ENCODE measurements at regions not wholly inside any gene's neighbourhood (a gene's known extent, or its start where the extent isn't known, plus 50 kb on each side); places are given as distances from the start of the nearest gene placed in this dataset.
"Not testable (repeated sequence)": the region's sequence is repeated elsewhere in the genome, so short reads cannot be mapped to it uniquely, and the experiment has no call there.

- no peak for DNase-seq
These were observed 532.2 kb upstream of the STEAP1 start for GRCh38 chr7:89621925-89622641.

GRCh38 chr7:89623018-89623672 is 531.1 kb upstream of the STEAP1 start:
- peak; percentile 19 for DNase-seq

DNA sequence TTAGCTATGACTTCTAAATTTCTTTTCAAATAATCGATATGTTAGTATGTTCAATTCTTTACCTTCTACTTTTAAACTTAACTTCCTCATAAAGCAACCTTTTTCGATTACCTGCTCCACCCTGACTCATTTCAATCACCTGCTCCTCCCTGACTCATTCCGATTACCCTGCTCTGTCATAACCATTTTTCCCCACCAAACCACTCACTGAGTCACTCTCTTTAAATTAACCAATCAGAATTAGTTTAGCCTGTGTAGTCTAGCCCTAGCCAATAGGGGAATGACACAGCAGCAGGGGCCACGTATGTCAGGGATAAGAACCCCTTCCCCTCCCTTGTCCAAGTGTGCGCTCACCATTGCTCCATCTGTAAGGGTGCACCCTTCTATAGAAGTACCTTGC is 530.1 kb upstream of the STEAP1 start:
- DNase-seq, result not testable (repeated sequence)

- no peak for DNase-seq
These were observed 505.8 kb upstream of the STEAP1 start for GRCh38 chr7:89648509-89648908.

- DNase-seq, result no peak
These were observed 498.3 kb upstream of the STEAP1 start for GRCh38 chr7:89655946-89656345.

DNA sequence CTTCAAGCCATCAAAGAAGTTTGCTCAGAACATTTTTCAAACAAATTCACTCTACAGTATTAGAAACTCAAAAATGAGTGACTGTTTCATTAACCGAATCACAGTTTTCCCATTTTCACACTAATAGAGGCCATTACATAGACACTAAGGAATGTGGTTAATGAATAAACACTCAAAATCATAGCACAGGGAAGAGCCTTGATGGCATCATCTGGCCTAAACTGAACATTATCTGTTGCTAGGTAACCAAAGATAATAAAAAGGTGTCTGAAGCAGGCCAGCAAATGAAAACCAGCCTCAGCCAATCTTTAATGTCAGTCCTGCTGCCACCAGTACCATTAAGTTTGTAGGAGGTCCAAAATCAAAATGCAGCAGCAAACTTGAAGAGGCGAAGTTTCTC is 492.4 kb upstream of the STEAP1 start:
- DNase-seq, result no peak

GRCh38 chr7:89666136-89666835 is 488.0 kb upstream of the STEAP1 start:
- no peak for DNase-seq

DNA sequence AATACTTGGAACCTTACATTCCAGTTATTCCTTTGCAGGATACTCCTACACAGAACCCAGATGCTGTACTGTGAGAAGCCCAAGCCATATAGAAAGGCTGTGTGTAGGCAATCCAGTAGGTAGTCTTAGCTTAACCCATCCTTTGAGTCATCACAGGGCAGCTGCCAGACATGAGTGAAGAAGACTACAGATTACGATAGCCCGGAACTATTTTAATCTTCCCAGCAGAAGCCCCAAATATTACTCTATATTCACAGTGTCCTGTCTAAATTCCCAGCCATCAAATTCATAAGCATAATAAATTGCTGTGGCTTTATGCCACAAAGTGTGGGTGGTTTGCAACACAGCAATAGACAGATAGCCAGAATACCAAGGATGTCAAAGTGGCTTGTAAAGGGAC is 474.1 kb upstream of the STEAP1 start:
- DNase-seq, result no peak

GRCh38 chr7:89681448-89681847 is 472.8 kb upstream of the STEAP1 start:
- no peak for DNase-seq

DNA sequence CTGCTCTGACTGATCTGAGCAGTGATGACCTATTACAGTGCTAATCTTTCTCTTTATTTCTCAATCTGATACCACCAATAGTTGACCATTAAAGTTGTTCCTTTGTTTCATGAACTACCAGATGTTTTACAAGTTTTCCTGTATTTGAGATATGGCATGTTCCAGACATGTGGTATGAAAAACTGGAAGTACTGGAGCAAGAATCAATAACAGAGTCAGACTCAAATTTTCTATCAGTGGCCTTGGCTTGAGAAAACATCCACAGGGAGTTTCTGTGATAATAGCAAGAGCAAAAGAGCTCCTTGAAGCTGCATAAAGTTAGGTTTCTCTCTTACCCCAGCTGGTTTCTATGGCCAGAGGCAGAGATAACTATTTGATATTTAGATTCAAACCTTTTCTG is 469.0 kb upstream of the STEAP1 start:
- DNase-seq, result no peak

DNA sequence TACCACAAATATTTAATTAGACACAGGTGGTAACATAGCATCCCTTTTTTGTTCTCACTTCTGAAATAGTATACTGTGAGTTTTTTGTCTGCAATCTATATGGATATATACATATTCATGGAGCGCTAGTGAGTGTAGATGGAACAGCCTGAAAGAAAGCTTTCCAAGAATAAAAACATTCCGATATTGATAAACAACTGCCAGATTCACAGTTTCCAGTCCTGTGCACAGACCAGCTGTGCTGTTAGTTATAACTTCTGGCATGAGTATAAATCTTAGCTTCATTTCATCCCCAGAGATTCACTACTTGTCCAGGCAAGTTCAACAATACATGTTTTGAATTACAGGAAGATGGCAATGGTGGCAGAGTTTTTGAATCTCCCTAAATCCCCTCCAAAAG is 467.1 kb upstream of the STEAP1 start:
- DNase-seq, result no peak

GRCh38 chr7:89695241-89695640 is 459.0 kb upstream of the STEAP1 start:
- no peak for DNase-seq

- no peak for DNase-seq
These were observed 440.1 kb upstream of the STEAP1 start for GRCh38 chr7:89714131-89714530.

- DNase-seq, result not testable (repeated sequence)
These were observed 435.3 kb upstream of the STEAP1 start for GRCh38 chr7:89718941-89719340.

- no peak for DNase-seq
These were observed 425.8 kb upstream of the STEAP1 start for GRCh38 chr7:89728481-89728880.

DNA sequence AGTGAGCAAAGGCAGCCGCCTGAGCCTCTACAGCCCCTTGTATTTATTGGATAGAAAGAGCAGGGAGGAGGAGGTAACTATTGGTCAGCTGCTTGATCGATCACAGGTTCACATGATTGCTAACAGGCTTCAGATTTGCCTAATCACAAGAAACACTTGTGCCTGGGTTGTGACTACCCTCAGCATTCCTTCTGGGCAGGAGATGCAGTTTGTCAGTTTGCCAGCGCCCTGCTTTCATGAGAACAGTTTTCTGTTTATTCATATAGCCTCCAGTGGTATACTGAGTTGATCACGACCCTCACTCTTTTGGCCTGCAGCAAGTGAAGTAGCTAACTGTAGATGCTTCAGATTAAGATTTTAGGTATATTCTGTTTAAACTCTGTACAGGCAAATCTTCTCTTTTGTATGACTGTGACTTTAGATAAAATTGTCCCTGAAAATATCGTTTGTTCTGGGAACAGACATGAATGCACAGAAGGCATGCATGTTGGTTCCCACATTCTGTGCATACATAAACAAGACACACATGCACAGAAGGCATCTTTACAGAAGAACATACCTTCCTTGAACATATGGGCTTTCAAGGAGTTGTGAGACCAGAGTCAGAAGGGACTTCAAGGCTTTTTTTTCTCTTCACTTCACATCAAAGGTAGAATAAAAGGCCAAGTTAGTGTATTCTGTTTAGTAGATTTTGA is 422.4 kb upstream of the STEAP1 start:
- DNase-seq, result no peak

DNA sequence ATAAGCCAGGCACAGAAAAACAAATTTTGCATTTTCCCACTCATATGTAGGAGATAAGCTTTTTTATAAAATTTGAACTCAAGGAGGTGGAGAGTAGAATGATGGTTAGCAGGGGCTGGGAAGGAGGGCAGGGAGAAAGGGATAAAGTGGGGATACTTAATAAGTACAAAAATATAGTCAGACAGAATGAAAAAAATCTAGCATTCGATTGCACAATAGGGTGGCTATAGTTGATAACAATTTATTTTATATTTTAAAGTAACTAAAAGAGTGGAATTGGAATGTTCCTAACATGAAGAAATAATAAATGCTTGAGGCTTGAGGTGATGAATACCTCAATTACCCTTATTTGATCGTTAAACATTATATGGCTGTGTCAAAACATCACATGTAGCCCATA is 415.7 kb upstream of the STEAP1 start:
- no peak for DNase-seq

- no peak for DNase-seq
These were observed 396.4 kb upstream of the STEAP1 start for GRCh38 chr7:89757910-89758309.

DNA sequence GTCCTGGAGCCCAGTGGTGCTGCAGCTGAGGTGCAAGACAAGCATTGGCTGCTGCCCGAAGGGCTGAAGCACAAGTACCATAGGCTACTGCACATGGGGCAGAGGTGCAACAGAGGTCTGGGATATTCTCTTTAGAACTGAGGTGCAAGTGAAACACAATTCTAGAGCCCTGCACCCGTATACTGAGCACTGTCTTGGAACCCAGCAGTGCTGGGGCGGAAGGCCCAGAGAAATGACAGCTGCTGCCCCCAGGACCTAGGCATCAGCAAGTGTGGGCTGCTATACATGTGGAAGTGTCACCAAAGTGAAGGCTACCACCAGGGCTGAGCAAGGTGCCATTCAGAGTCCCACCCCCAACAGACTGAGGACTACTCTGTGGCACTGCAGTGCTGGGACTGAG is 393.6 kb upstream of the STEAP1 start:
- DNase-seq, result no peak

DNA sequence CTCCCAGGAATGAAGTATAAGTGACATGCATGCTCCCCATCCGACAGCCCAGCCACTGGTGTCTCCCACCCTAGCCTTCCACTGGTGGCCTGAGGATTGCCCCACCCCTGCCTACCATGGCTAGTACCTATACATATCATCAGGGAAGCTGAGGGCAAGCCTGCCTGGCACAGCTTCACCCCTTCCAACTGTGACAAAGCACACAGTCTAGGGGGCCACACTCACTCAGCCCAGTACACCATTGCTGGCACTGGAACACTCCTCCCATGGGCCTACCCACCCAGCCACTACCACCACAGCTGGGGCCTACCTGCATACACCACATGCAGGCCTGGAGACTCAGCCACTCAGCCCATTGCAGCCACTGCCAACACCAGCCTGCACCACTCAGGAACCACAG is 393.1 kb upstream of the STEAP1 start:
- DNase-seq, result no peak

- no peak for DNase-seq
These were observed 384.1 kb upstream of the STEAP1 start for GRCh38 chr7:89770161-89770560.

- DNase-seq, result no peak
These were observed 383.1 kb upstream of the STEAP1 start for GRCh38 chr7:89771003-89771636.

- no peak for DNase-seq
These were observed 382.0 kb upstream of the STEAP1 start for GRCh38 chr7:89772276-89772675.
